Amygdala (tissue), 56 donors: ENCODE measurements at regions not wholly inside any gene's neighbourhood (a gene's known extent, or its start where the extent isn't known, plus 50 kb on each side); places are given as distances from the start of the nearest gene placed in this dataset.

ENCODE experiments used
- DNase-seq, 56 donors: peaks; one replicate each; lab custom pipeline; 2025; lab: John Stamatoyannopoulos, UW

- no peak for DNase-seq
Observed at GRCh38 chr9:118455259-118455658, 751.1 kb downstream of the TLR4 start.

- no peak for DNase-seq
Observed at GRCh38 chr9:118455788-118456187, 751.6 kb downstream of the TLR4 start.

GRCh38 chr9:118457171-118458000, 753.2 kb downstream of the TLR4 start:
- no peak for DNase-seq

- no peak for DNase-seq
Observed at GRCh38 chr9:118459913-118460312, 755.7 kb downstream of the TLR4 start.

- DNase-seq, result no peak
Observed at GRCh38 chr9:118463419-118463818, 759.2 kb downstream of the TLR4 start.

- DNase-seq, result no peak
Observed at GRCh38 chr9:118473521-118473920, 769.3 kb downstream of the TLR4 start.

GRCh38 chr9:118478752-118479151, 774.5 kb downstream of the TLR4 start:
- DNase-seq, result no peak

GRCh38 chr9:118482306-118482705, 778.1 kb downstream of the TLR4 start:
- DNase-seq, result no peak

GRCh38 chr9:118483677-118484076, 779.5 kb downstream of the TLR4 start:
- DNase-seq, result no peak

GRCh38 chr9:118503236-118503635, 799.0 kb downstream of the TLR4 start:
- no peak for DNase-seq

GRCh38 chr9:118510711-118511110, 806.5 kb downstream of the TLR4 start:
- DNase-seq, result no peak

GRCh38 chr9:118515947-118516346, 811.7 kb downstream of the TLR4 start:
- no peak for DNase-seq

GRCh38 chr9:118521261-118521660, 817.1 kb downstream of the TLR4 start:
- no peak for DNase-seq

GRCh38 chr9:118522093-118523028, 818.2 kb downstream of the TLR4 start:
- DNase-seq, result peak in 16 of 56 donors; percentile 0 to 13 (median 2)

- no peak for DNase-seq
Observed at GRCh38 chr9:118527261-118527660, 823.1 kb downstream of the TLR4 start.

GRCh38 chr9:118529210-118529609, 825.0 kb downstream of the TLR4 start:
- DNase-seq, result no peak

- no peak for DNase-seq
Observed at GRCh38 chr9:118529624-118530214, 825.5 kb downstream of the TLR4 start.

- no peak for DNase-seq
Observed at GRCh38 chr9:118532592-118532991, 828.4 kb downstream of the TLR4 start.

GRCh38 chr9:118533101-118533500, 828.9 kb downstream of the TLR4 start:
- DNase-seq, result no peak

GRCh38 chr9:118533850-118534249, 829.6 kb downstream of the TLR4 start:
- no peak for DNase-seq

GRCh38 chr9:118536153-118536552, 832.0 kb downstream of the TLR4 start:
- no peak for DNase-seq
